Left cardiac atrium (tissue), 4 donors: ENCODE measurements at regions not wholly inside any gene's neighbourhood (a gene's known extent, or its start where the extent isn't known, plus 50 kb on each side); places are given as distances from the start of the nearest gene placed in this dataset.

Experiments
- ATAC-seq, 2 donors: fragments of 200-7000 bp; cut with Tn5 transposase; one replicate each; pipeline ENCODE4 v1.9.1; 2020; ENCODE audit warnings: mild to moderate bottlenecking in 2 of 2, moderate library complexity in 2 of 2
- DNase-seq: peaks from one replicate; pipeline ENCODE4 v3.0.0-alpha.2; 2020
- intact Hi-C, 2 donors: fragments of 100-400 bp; cut with DNase I; formaldehyde crosslinking; loops; one replicate each; pipeline versions ENCODE4 v1.14.1 to v1.15.1; 2022 to 2023
- donor health status: DM: no; HTN: yes; CAD: no.
- donor health status: DM: no; HTN: yes; CAD: no; lungs with severe emphysema.
- donor health status: DM: yes; HTN: yes; CAD: no.
- donor health status: Dilated cardiomyopathy.

DNA sequence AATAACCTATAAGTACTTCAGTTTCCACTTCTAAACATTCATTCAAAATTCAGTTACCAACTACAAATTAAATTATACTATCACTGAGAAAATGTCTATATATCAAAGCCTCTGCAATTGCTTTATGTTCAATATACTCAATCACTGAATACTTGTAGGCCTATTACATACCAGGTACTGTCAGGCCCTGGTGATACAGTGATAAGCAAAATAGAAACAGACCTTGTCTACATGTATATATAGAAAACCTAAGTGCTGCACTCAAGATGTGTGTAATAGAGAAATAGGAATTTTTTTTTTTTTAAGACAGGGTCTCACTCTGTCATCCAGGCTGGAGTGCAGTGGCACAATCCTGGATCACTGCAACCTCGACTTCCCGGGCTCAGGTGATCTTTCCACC is 53.7 kb upstream of the PHF14 start:
- no peak for DNase-seq

More for the DNA sequence above, 53.7 kb upstream of the PHF14 start:
- intact Hi-C loops: no loop called here
- ATAC-seq: no peak
